Heart right ventricle (tissue), 16 donors: ENCODE measurements at regions not wholly inside any gene's neighbourhood (a gene's known extent, or its start where the extent isn't known, plus 50 kb on each side); places are given as distances from the start of the nearest gene placed in this dataset.

Experiments used
- ATAC-seq, 8 donors: fragments of 200-7000 bp; cut with Tn5 transposase; one replicate each; pipeline ENCODE4 v1.9.1; 2020; ENCODE audit warnings: mild to moderate bottlenecking in 8 of 8, moderate library complexity in 8 of 8, moderate number of reproducible peaks in 1 of 8
- DNase-seq, 2 donors: peaks; one replicate each; pipeline ENCODE4 v3.0.0-alpha.2; 2020
- H3K27ac ChIP-seq, 10 donors: fragments of 200-600 bp; sonication (generic) in 2 of 10; one replicate each; pipeline versions ENCODE4 v1.5.0 to v1.8.0; 2020 to 2022; ENCODE audit warnings: mild to moderate bottlenecking in 3 of 10
- H3K27me3 ChIP-seq, 7 donors: fragments of 200-600 bp; one replicate each; pipeline ENCODE4 v1.8.0; 2021 to 2022; ENCODE audit warnings: mild to moderate bottlenecking in 2 of 7
- H3K36me3 ChIP-seq, 9 donors: fragments of 200-600 bp; sonication (generic) in 1 of 9; one replicate each; pipeline versions ENCODE4 v1.5.0 to v1.8.0; 2020 to 2022; ENCODE audit warnings: mild to moderate bottlenecking in 2 of 9
- H3K4me1 ChIP-seq, 9 donors: fragments of 200-600 bp; sonication (generic) in 1 of 9; one replicate each; pipeline versions ENCODE4 v1.5.0 to v1.8.0; 2020 to 2022; ENCODE audit warnings: mild to moderate bottlenecking in 4 of 9
- H3K4me3 ChIP-seq, 10 donors: fragments of 200-600 bp; sonication (generic) in 2 of 10; one replicate each; pipeline versions ENCODE4 v1.5.0 to v1.8.0; 2020 to 2022; ENCODE audit warnings: mild to moderate bottlenecking in 7 of 10, moderate library complexity in 2 of 10
- H3K9me3 ChIP-seq, 11 donors: fragments of 200-600 bp in 10 of 11; sonication (generic) in 2 of 11; one replicate each; pipeline versions ENCODE4 v1.5.0 to v1.8.0; 2013 to 2022; ENCODE audit warnings: mild to moderate bottlenecking in 2 of 11, control low read depth in 1 of 11, moderate library complexity in 1 of 11
- CTCF ChIP-seq, 9 donors: fragments of 200-600 bp; sonication (generic) in 2 of 9; IDR thresholded peaks; one replicate each; pipeline versions ENCODE4 v1.5.0 to v1.8.0; 2021 to 2022; ENCODE audit warnings: antibody characterized with exemption in 9 of 9, mild to moderate bottlenecking in 5 of 9, moderate library complexity in 1 of 9
- WGBS, 2 donors: extraction: QIAGEN DNeasy Blood & Tissue Kit; methylation state at CpG; one replicate each; pipeline ENCODE4 v1.1.7; 2013; ENCODE audit warnings: inconsistent platforms in 1 of 2; 5-methylcytosine and 5-hydroxymethylcytosine counted together
- intact Hi-C, 10 donors: fragments of 100-400 bp; cut with DNase I; formaldehyde crosslinking; loops; one replicate each; pipeline versions ENCODE4 v1.11.1 to v1.14.2; 2022
- donor health status: Arrhythmogenic right ventricular cardiomyopathy.
- donor health status: ischemic (EF 13 %, LVEDD 7.1; RV severe dilation, severe dysfunction).
- donor health status: healthy with polysubstance abuse.
- donor health status: DM: no; HTN: yes; CAD: no.
- donor health status: DM: no; HTN: no; CAD: no.
- donor health status: ischemic (EF 25% LVEDD 6.9; RV normal size, moderate dysfunction).
- donor health status: ischemic (EF 25% LVEDD 5.7; RV mildly dilated, moderate dysfunction).
- donor health status: healthy.
- donor health status: DM: yes; HTN: yes; CAD: no.
- donor health status: Ischemic cardiomyopathy.
- donor health status: ischemic (EF 35%, LVEDD 5.7; RV mildly dilated, moderate dysfunction).
- donor health status: nonischemic (EF 11% LVEDD 7.7; RV severe dilation, severe dysfunction).
- donor health status: DM: yes; HTN: yes; CAD: no.
- donor health status: PGD.
- donor health status: ischemic (EF 29% LVEDD 5.4; RV normal size, mild dysfunction).
- donor health status: nonischemic (EF 23%, LVEDD 6.1; RV moderate dilation, normal function).

- Histone ChIP-seq H3K9me3 (peaks cover 0 to 20% (median 0%) of the 10 kb centered on the region in 11 donors), H3K36me3 (no peaks in the 10 kb centered on the region), H3K27me3 (no peaks in the 10 kb centered on the region), H3K4me1 (no peaks in the 10 kb centered on the region), H3K27ac (no peak overlapping the region), H3K4me3 (no peak overlapping the region)
- TF ChIP-seq CTCF (IDR thresholded peaks at IDR 0.05) = no peak
- ATAC-seq (no peak), DNase-seq (no peak)
- intact Hi-C loops = no loop called here
Measured at GRCh38 chr5:123855609-123856008, 343.6 kb downstream of the CSNK1G3 start.

- no peaks in the 10 kb centered on the region for H3K36me3 ChIP-seq
- ATAC-seq (no peak), DNase-seq (no peak)
- H3K9me3 ChIP-seq = peaks cover 0 to 16% (median 0%) of the 10 kb centered on the region in 11 donors
- no peaks in the 10 kb centered on the region for H3K27me3 ChIP-seq
- H3K4me3 ChIP-seq = no peak overlapping the region
- TF ChIP-seq CTCF (IDR thresholded peaks at IDR 0.05) = no peak
- 76 to 89% methylated on average over 6 of the region's 6 CpGs for WGBS, 2 donors
- intact Hi-C loops = loop anchor here in 1 of 10 donors (2.0 kb wide), 1 partner anchor 15 kb away; no protein-coding TSS in a partner anchor
- peaks cover 0 to 10% (median 0%) of the 10 kb centered on the region in 9 donors for H3K4me1 ChIP-seq
- peak overlapping the region in 3 of 10 donors; percentile 9 to 31 (median 11) for H3K27ac ChIP-seq
Measured at GRCh38 chr5:123845356-123846100, 333.6 kb downstream of the CSNK1G3 start.

- DNase-seq (no peak), ATAC-seq (peak in 5 of 8 donors; percentile 37 to 71 (median 44))
- intact Hi-C loops = loop anchor here in 1 of 10 donors (2.0 kb wide), 1 partner anchor 14 kb away; no protein-coding TSS in a partner anchor
- Histone ChIP-seq H3K4me3 (no peak overlapping the region), H3K36me3 (no peaks in the 10 kb centered on the region), H3K4me1 (peaks cover 0 to 10% (median 0%) of the 10 kb centered on the region in 9 donors), H3K9me3 (peaks cover 0 to 15% (median 0%) of the 10 kb centered on the region in 11 donors), H3K27me3 (no peaks in the 10 kb centered on the region), H3K27ac (peak overlapping the region in 3 of 10 donors; percentile 9 to 31 (median 11))
- no peak for TF ChIP-seq CTCF (IDR thresholded peaks at IDR 0.05)
- 32 to 35% methylated on average over 1 of the region's 1 CpG for WGBS, 2 donors
Measured at GRCh38 chr5:123844873-123845272, 332.9 kb downstream of the CSNK1G3 start.

DNA sequence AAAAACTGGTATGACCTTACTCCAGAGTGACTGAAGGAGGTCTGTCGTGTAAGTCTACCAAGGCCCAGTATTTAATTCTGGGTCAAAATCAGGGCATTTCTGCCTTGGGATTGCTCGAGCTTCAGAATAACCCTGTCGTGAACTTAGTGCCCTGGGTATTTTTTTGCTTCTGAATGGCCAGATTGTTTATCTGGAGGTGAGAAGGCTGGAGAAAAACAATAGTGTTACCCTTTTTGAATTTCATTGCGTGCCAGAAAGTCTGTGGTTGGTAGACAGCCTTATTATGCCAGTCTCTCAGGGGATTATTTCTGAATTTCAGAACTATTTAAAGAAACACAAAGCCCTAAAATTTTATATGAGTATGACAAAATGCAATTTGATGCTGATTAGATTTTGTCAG is 323.4 kb downstream of the CSNK1G3 start:
- no peak overlapping the region for H3K27ac ChIP-seq
- peaks cover 0 to 13% (median 0%) of the 10 kb centered on the region in 11 donors for H3K9me3 ChIP-seq
- H3K27me3 ChIP-seq = no peaks in the 10 kb centered on the region
- no peaks in the 10 kb centered on the region for H3K36me3 ChIP-seq
- no peak for TF ChIP-seq CTCF (IDR thresholded peaks at IDR 0.05)
- ATAC-seq (no peak), DNase-seq (no peak)
- intact Hi-C loops = no loop called here
- no peak overlapping the region for H3K4me3 ChIP-seq
- 58 to 64% methylated on average over 4 of the region's 4 CpGs for WGBS, 2 donors
- H3K4me1 ChIP-seq = peaks cover 0 to 6% (median 0%) of the 10 kb centered on the region in 9 donors
